ENCODE measurements at regions not wholly inside any gene's neighbourhood (a gene's known extent, or its start where the extent isn't known, plus 50 kb on each side); places are given as distances from the start of the nearest gene placed in this dataset.

DNA sequence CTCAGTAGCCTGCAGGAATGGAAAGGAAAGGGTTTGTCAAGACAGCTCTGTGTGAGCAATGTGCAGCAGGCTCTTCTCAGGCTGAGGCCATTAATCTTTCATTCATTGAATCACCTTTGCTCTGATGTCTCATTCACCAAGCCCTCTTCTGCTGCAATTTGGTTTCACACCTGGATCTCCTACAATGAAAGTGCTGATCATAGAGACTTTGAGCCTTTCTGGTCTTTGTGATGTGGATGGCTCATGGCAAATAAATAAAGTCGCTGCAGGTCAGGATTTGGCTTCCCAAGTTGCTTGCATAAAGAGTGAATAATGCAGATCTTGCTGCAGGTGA is 95.8 kb upstream of the SPRED2 start (continued):
- TF ChIP-seq CHD7 (IDR thresholded peaks at IDR 0.05; ENCODE audit: insufficient replicate concordance, low read length) (no peak), RBBP5 (IDR thresholded peaks at IDR 0.05; ENCODE audit: borderline replicate concordance, low read depth, low read length) (no peak)
